ENCODE measurements at regions not wholly inside any gene's neighbourhood (a gene's known extent, or its start where the extent isn't known, plus 50 kb on each side); places are given as distances from the start of the nearest gene placed in this dataset.
A peak's percentile ranks its signal among the peaks of the same experiment; 100 is the strongest.
"Not testable (repeated sequence)": the region's sequence is repeated elsewhere in the genome, so short reads cannot be mapped to it uniquely, and the experiment has no call there.

- DNase-seq (ENCODE audit: low read depth, low spot score): no peak
- no peak overlapping the region for H3K4me3 ChIP-seq (ENCODE audit: low read length)
Measured at GRCh38 chr1:60678391-60678790, 404.0 kb upstream of the NFIA start.

- no peak for DNase-seq (ENCODE audit: low read depth, low spot score)
- H3K4me3 ChIP-seq (ENCODE audit: low read length): no peak overlapping the region
Measured at GRCh38 chr1:60672449-60672848, 409.9 kb upstream of the NFIA start.

GRCh38 chr1:60670302-60670701 lies 412.1 kb upstream of the NFIA start:
- no peak overlapping the region for H3K4me3 ChIP-seq (ENCODE audit: low read length)
- no peak for DNase-seq (ENCODE audit: low read depth, low spot score)

GRCh38 chr1:60668585-60668984 lies 413.8 kb upstream of the NFIA start:
- no peak for DNase-seq (ENCODE audit: low read depth, low spot score)

GRCh38 chr1:60665311-60665710 lies 417.1 kb upstream of the NFIA start:
- no peak for DNase-seq (ENCODE audit: low read depth, low spot score)

More at GRCh38 chr1:60668585-60668984, 413.8 kb upstream of the NFIA start:
- H3K4me3 ChIP-seq (ENCODE audit: low read length): no peak overlapping the region

GRCh38 chr1:60664086-60664625 lies 418.2 kb upstream of the NFIA start:
- no peak for DNase-seq (ENCODE audit: low read depth, low spot score)
- H3K4me3 ChIP-seq (ENCODE audit: low read length): no peak overlapping the region

More at GRCh38 chr1:60665311-60665710, 417.1 kb upstream of the NFIA start:
- H3K4me3 ChIP-seq (ENCODE audit: low read length): no peak overlapping the region

- H3K4me3 ChIP-seq (ENCODE audit: low read length): no peak overlapping the region
- DNase-seq (ENCODE audit: low read depth, low spot score): peak; percentile 10
Measured at GRCh38 chr1:60662486-60663044, 419.8 kb upstream of the NFIA start.

- H3K4me3 ChIP-seq (ENCODE audit: low read length): no peak overlapping the region
- no peak for DNase-seq (ENCODE audit: low read depth, low spot score)
Measured at GRCh38 chr1:60657926-60658325, 424.4 kb upstream of the NFIA start.

- no peak overlapping the region for H3K4me3 ChIP-seq (ENCODE audit: low read length)
- DNase-seq (ENCODE audit: low read depth, low spot score): no peak
Measured at GRCh38 chr1:60655679-60656355, 426.5 kb upstream of the NFIA start.

GRCh38 chr1:60640033-60640551 lies 442.3 kb upstream of the NFIA start:
- DNase-seq (ENCODE audit: low read depth, low spot score); H3K4me3 ChIP-seq (ENCODE audit: low read length): not testable (repeated sequence)

- no peak for DNase-seq (ENCODE audit: low read depth, low spot score)
- H3K4me3 ChIP-seq (ENCODE audit: low read length): no peak overlapping the region
Measured at GRCh38 chr1:60639287-60639686, 443.1 kb upstream of the NFIA start.

GRCh38 chr1:60637651-60638050 lies 444.7 kb upstream of the NFIA start:
- no peak for DNase-seq (ENCODE audit: low read depth, low spot score)
- H3K4me3 ChIP-seq (ENCODE audit: low read length): no peak overlapping the region

- no peak overlapping the region for H3K4me3 ChIP-seq (ENCODE audit: low read length)
- DNase-seq (ENCODE audit: low read depth, low spot score): no peak
Measured at GRCh38 chr1:60636946-60637345, 445.4 kb upstream of the NFIA start.

GRCh38 chr1:60634106-60634505 lies 448.3 kb upstream of the NFIA start:
- H3K4me3 ChIP-seq (ENCODE audit: low read length): no peak overlapping the region
- DNase-seq (ENCODE audit: low read depth, low spot score): no peak

- no peak for DNase-seq (ENCODE audit: low read depth, low spot score)
- H3K4me3 ChIP-seq (ENCODE audit: low read length): no peak overlapping the region
Measured at GRCh38 chr1:60622486-60622885, 459.9 kb upstream of the NFIA start.

- H3K4me3 ChIP-seq (ENCODE audit: low read length): no peak overlapping the region
- DNase-seq (ENCODE audit: low read depth, low spot score): no peak
Measured at GRCh38 chr1:60621368-60621851, 461.0 kb upstream of the NFIA start.

GRCh38 chr1:60620087-60620486 lies 462.3 kb upstream of the NFIA start:
- DNase-seq (ENCODE audit: low read depth, low spot score): no peak
- H3K4me3 ChIP-seq (ENCODE audit: low read length): no peak overlapping the region

- no peak for DNase-seq (ENCODE audit: low read depth, low spot score)
- no peak overlapping the region for H3K4me3 ChIP-seq (ENCODE audit: low read length)
Measured at GRCh38 chr1:60619581-60619980, 462.8 kb upstream of the NFIA start.

GRCh38 chr1:60615666-60616065 lies 466.7 kb upstream of the NFIA start:
- no peak overlapping the region for H3K4me3 ChIP-seq (ENCODE audit: low read length)
- no peak for DNase-seq (ENCODE audit: low read depth, low spot score)

GRCh38 chr1:60612790-60613189 lies 469.6 kb upstream of the NFIA start:
- H3K4me3 ChIP-seq (ENCODE audit: low read length): no peak overlapping the region

More at GRCh38 chr1:60612790-60613189, 469.6 kb upstream of the NFIA start:
- DNase-seq (ENCODE audit: low read depth, low spot score): no peak
